Vagina (tissue), 2 donors: ENCODE measurements at regions not wholly inside any gene's neighbourhood (a gene's known extent, or its start where the extent isn't known, plus 50 kb on each side); places are given as distances from the start of the nearest gene placed in this dataset.

ENCODE experiments used
- DNase-seq, 2 donors: peaks; one replicate each; pipeline ENCODE4 v3.0.0-alpha.2; 2017; ENCODE audit errors: extremely low spot score in 2 of 2
- H3K27ac ChIP-seq: fragments of 200-600 bp; sonication (generic); one replicate; pipeline ENCODE4 v1.5.1; 2019
- H3K27me3 ChIP-seq: fragments of 200-600 bp; sonication (generic); one replicate; pipeline ENCODE4 v1.5.1; 2019
- H3K36me3 ChIP-seq, 2 donors: fragments of 200-600 bp; sonication (generic); one replicate each; pipeline ENCODE4 v1.5.1; 2017 to 2019
- H3K4me1 ChIP-seq: fragments of 200-600 bp; sonication (generic); one replicate; pipeline ENCODE4 v1.5.1; 2019
- H3K4me3 ChIP-seq, 2 donors: fragments of 200-600 bp; sonication (generic); 1 replicate in 1 of 2; 2 replicates in 1 of 2; pipeline ENCODE4 v1.5.1; 2016 to 2019
- H3K9me3 ChIP-seq: fragments of 200-600 bp; sonication (generic); one replicate; pipeline ENCODE4 v1.5.1; 2019
- CTCF ChIP-seq, 3 experiments: fragments of 450-650 bp in 2 of 3; fragments of 200-600 bp in 1 of 3; sonication (generic) in 1 of 3; IDR thresholded peaks; one replicate each; pipeline ENCODE4 v1.5.1; 2017 to 2019; ENCODE audit warnings: antibody characterized with exemption in 3 of 3, mild to moderate bottlenecking in 2 of 3, moderate library complexity in 2 of 3
- POLR2A ChIP-seq, 2 donors: fragments of 450-650 bp; IDR thresholded peaks; one replicate each; pipeline ENCODE4 v1.6.1; 2017; ENCODE audit warnings: antibody characterized with exemption in 2 of 2, mild to moderate bottlenecking in 2 of 2, moderate library complexity in 2 of 2
- POLR2AphosphoS5 ChIP-seq, 2 donors: sonication (generic); formaldehyde crosslinking; IDR thresholded peaks; one replicate each; pipeline ENCODE4 v1.9.0; 2017; ENCODE audit warnings: antibody characterized with exemption in 2 of 2, mild to moderate bottlenecking in 2 of 2, low read depth in 1 of 2; ENCODE audit not compliant: insufficient read depth in 1 of 2
- intact Hi-C: fragments of 100-400 bp; cut with DNase I; formaldehyde crosslinking; loops from one replicate; pipeline ENCODE4 v1.15.1; 2023

- H3K27me3 ChIP-seq, result no peaks in the 10 kb centered on the region
- H3K4me1 ChIP-seq, result no peaks in the 10 kb centered on the region
- no peak overlapping the region for H3K27ac ChIP-seq
- no peaks in the 10 kb centered on the region for H3K36me3 ChIP-seq
- DNase-seq, result no peak
- no peak overlapping the region for H3K4me3 ChIP-seq
- TF ChIP-seq POLR2AphosphoS5 (IDR thresholded peaks at IDR 0.05; ENCODE audit: insufficient read depth in 1 of 2, low read depth in 1 of 2) (no peak), POLR2A (IDR thresholded peaks at IDR 0.05) (no peak), CTCF (IDR thresholded peaks at IDR 0.05) (no peak)
- intact Hi-C loops, result no loop called here
- no peaks in the 10 kb centered on the region for H3K9me3 ChIP-seq
These were observed 102.8 kb upstream of the GBE1 start for GRCh38 chr3:81864272-81864671.

GRCh38 chr3:81863756-81864155 lies 102.3 kb upstream of the GBE1 start:
- DNase-seq, result no peak
- intact Hi-C loops, result no loop called here
- no peak overlapping the region for H3K4me3 ChIP-seq
- no peaks in the 10 kb centered on the region for H3K27me3 ChIP-seq
- TF ChIP-seq POLR2A (IDR thresholded peaks at IDR 0.05) (no peak), POLR2AphosphoS5 (IDR thresholded peaks at IDR 0.05; ENCODE audit: insufficient read depth in 1 of 2, low read depth in 1 of 2) (no peak), CTCF (IDR thresholded peaks at IDR 0.05) (no peak)
- no peak overlapping the region for H3K27ac ChIP-seq
- H3K4me1 ChIP-seq, result no peaks in the 10 kb centered on the region
- no peaks in the 10 kb centered on the region for H3K9me3 ChIP-seq
- H3K36me3 ChIP-seq, result no peaks in the 10 kb centered on the region

GRCh38 chr3:81861593-81861992 lies 100.1 kb upstream of the GBE1 start:
- no peak for DNase-seq
- Histone ChIP-seq H3K27me3 (no peaks in the 10 kb centered on the region), H3K4me3 (no peak overlapping the region), H3K36me3 (no peaks in the 10 kb centered on the region), H3K4me1 (no peaks in the 10 kb centered on the region), H3K27ac (no peak overlapping the region), H3K9me3 (no peaks in the 10 kb centered on the region)
- TF ChIP-seq POLR2AphosphoS5 (IDR thresholded peaks at IDR 0.05; ENCODE audit: insufficient read depth in 1 of 2, low read depth in 1 of 2) (no peak), POLR2A (IDR thresholded peaks at IDR 0.05) (no peak)
- intact Hi-C loops, result no loop called here

- Histone ChIP-seq H3K27me3 (no peaks in the 10 kb centered on the region), H3K36me3 (no peaks in the 10 kb centered on the region), H3K4me3 (no peak overlapping the region), H3K27ac (no peak overlapping the region), H3K4me1 (no peaks in the 10 kb centered on the region), H3K9me3 (no peaks in the 10 kb centered on the region)
- intact Hi-C loops, result no loop called here
- no peak for DNase-seq
- TF ChIP-seq POLR2AphosphoS5 (IDR thresholded peaks at IDR 0.05; ENCODE audit: insufficient read depth in 1 of 2, low read depth in 1 of 2), result no peak
- TF ChIP-seq CTCF (IDR thresholded peaks at IDR 0.05), result no peak
- no peak for TF ChIP-seq POLR2A (IDR thresholded peaks at IDR 0.05)
These were observed 98.1 kb upstream of the GBE1 start for GRCh38 chr3:81859524-81859923.

- intact Hi-C loops, result no loop called here
- TF ChIP-seq CTCF (IDR thresholded peaks at IDR 0.05), result no peak
- no peak for TF ChIP-seq POLR2AphosphoS5 (IDR thresholded peaks at IDR 0.05; ENCODE audit: insufficient read depth in 1 of 2, low read depth in 1 of 2)
- TF ChIP-seq POLR2A (IDR thresholded peaks at IDR 0.05), result no peak
- no peak overlapping the region for H3K27ac ChIP-seq
- no peak overlapping the region for H3K4me3 ChIP-seq
- no peaks in the 10 kb centered on the region for H3K9me3 ChIP-seq
- DNase-seq, result no peak
- no peaks in the 10 kb centered on the region for H3K4me1 ChIP-seq
- H3K27me3 ChIP-seq, result no peaks in the 10 kb centered on the region
- H3K36me3 ChIP-seq, result no peaks in the 10 kb centered on the region
These were observed 92.0 kb upstream of the GBE1 start for GRCh38 chr3:81853431-81853830.

GRCh38 chr3:81851176-81851575 lies 89.7 kb upstream of the GBE1 start:
- no peaks in the 10 kb centered on the region for H3K36me3 ChIP-seq
- no peak for DNase-seq
- intact Hi-C loops, result no loop called here
- H3K27ac ChIP-seq, result no peak overlapping the region
- no peak for TF ChIP-seq POLR2AphosphoS5 (IDR thresholded peaks at IDR 0.05; ENCODE audit: insufficient read depth in 1 of 2, low read depth in 1 of 2)
- TF ChIP-seq CTCF (IDR thresholded peaks at IDR 0.05), result no peak
- TF ChIP-seq POLR2A (IDR thresholded peaks at IDR 0.05), result no peak
- H3K4me3 ChIP-seq, result no peak overlapping the region
- no peaks in the 10 kb centered on the region for H3K4me1 ChIP-seq
- H3K27me3 ChIP-seq, result no peaks in the 10 kb centered on the region
- H3K9me3 ChIP-seq, result no peaks in the 10 kb centered on the region
